Ectodermal cell (in vitro differentiated cells): ENCODE measurements at regions not wholly inside any gene's neighbourhood (a gene's known extent, or its start where the extent isn't known, plus 50 kb on each side); places are given as distances from the start of the nearest gene placed in this dataset.

Experiments used
- H3K27ac ChIP-seq: 2 replicates; pipeline ENCODE4 v1.7.0; 2013; ENCODE audit warnings: mild to moderate bottlenecking, low read depth, low read length; ENCODE audit not compliant: insufficient read depth, poor library complexity, severe bottlenecking
- H3K27me3 ChIP-seq: 2 replicates; pipeline ENCODE4 v1.7.0; 2013; ENCODE audit warnings: mild to moderate bottlenecking, low read length; ENCODE audit not compliant: insufficient read depth, control insufficient read depth, poor library complexity, severe bottlenecking
- H3K36me3 ChIP-seq: one replicate; pipeline ENCODE4 v1.7.0; 2013; ENCODE audit warnings: low read length; ENCODE audit not compliant: control insufficient read depth, insufficient read depth
- H3K4me1 ChIP-seq: one replicate; pipeline ENCODE4 v1.7.0; 2013; ENCODE audit warnings: low read length; ENCODE audit not compliant: control insufficient read depth, insufficient read depth
- H3K4me3 ChIP-seq: 2 replicates; pipeline ENCODE4 v1.7.0; 2013; ENCODE audit warnings: low read depth, low read length, control low read depth; ENCODE audit not compliant: insufficient read depth
- H3K9me3 ChIP-seq: 2 replicates; pipeline ENCODE4 v1.7.0; 2013; ENCODE audit warnings: mild to moderate bottlenecking, low read length, moderate library complexity; ENCODE audit not compliant: control insufficient read depth
- WGBS, 2 experiments: methylation state at CpG; one replicate each; pipeline ENCODE4 v1.1.7; 2013; ENCODE audit warnings: missing lambda C conversion rate in 2 of 2; 5-methylcytosine and 5-hydroxymethylcytosine counted together

DNA sequence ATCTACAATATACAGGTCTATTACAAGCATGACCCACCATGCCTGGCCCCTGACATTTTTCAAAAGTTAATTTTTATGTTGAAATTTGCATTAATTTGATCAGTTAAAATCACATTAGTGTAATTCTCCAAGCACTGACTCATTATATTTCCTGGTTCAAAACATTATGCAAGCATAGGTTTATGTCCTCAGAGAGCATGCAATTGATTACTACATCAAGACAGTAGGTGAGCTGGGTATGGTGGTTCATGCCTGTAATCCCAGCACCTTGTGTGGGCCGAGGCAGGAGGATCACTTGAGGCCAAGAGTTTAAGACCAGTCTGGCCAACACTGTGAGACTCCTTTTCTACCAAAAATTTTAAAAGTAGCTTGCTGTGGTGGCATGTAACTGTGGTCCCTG lies 248.8 kb upstream of the KLHL1 start:
- 80 to 91% methylated on average over 1 of the region's 1 CpG for WGBS, 2 experiments
- Histone ChIP-seq H3K27me3 (no peaks in the 10 kb centered on the region), H3K36me3 (no peaks in the 10 kb centered on the region), H3K4me3 (no peak overlapping the region), H3K27ac (no peak overlapping the region), H3K4me1 (no peaks in the 10 kb centered on the region), H3K9me3 (no peaks in the 10 kb centered on the region)

DNA sequence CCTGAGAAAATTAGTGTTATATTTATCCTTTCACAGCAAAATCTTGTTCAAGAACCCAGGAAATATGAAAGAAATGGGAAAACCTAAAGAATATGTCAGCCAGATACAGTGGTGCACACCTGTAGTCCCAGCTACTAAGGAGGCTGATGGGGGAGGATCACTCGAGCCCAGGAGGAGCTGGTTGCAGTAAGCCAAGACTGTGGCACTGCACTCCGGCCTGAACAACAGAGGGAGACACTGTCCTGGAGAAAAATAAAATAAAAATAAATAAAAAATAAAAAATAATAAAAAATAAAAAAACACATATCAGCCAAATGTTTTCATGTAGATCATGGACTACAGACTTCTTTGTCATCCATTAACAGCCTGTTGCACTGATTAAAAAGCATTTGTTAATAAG lies 244.8 kb upstream of the KLHL1 start:
- Histone ChIP-seq H3K36me3 (no peaks in the 10 kb centered on the region), H3K9me3 (no peaks in the 10 kb centered on the region), H3K4me3 (no peak overlapping the region), H3K4me1 (no peaks in the 10 kb centered on the region), H3K27ac (no peak overlapping the region), H3K27me3 (no peaks in the 10 kb centered on the region)
- WGBS, 2 experiments, result 65 to 80% methylated on average over 1 to 2 of the region's 2 CpGs

DNA sequence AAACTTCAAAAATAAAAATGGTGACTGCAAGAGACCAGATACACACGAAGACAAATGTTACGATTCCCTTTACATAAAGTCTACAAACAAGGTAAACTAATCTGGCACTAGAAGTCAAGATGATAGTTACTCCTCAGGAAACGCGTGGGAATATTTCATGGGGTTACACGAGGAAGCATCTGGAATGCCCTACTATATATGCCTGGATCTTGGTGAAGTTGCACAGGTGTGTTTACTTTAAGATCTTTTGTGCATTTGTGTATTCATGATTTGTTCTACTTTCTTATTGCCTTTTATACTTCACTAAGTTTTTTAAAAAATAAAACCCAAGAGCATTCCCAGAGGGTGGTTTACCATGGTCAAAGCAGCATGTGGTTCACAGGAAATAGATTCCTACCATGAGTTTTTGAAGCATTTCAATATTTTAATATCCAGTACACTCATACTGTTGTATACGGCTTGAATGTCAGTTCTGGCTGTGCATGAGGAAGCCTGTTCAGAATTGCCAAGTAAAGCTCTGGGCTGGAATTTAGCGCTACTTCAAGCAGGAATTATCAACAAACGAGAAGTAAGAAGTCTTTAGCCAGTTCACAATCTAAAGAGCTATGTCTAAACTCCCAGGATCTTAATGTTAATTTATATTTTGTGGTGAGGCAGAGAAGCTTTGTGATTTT lies 239.8 kb upstream of the KLHL1 start:
- WGBS, 2 experiments, result 94 to 95% methylated on average over 7 to 8 of the region's 8 CpGs
- Histone ChIP-seq H3K27ac (no peak overlapping the region), H3K4me1 (no peaks in the 10 kb centered on the region), H3K27me3 (no peaks in the 10 kb centered on the region), H3K4me3 (no peak overlapping the region), H3K9me3 (no peaks in the 10 kb centered on the region), H3K36me3 (no peaks in the 10 kb centered on the region)

DNA sequence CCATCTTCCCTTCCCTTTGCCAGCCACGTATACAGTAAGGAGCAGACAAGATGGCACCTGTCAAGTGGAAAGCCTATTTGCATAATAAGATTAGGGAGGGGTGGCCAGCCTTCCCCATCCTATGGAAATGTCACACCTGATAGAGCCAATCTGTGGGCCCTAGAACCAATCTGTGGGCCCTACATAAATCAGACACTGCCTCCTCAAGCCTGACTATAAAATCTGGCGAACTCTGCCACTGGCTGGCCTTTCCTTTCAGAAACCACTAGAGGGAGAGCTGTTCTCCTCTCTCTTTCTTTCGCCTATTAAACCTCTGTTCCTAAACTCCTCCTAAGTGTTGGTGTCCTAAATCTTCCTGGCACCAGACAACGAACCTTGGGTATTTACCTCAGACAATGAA lies 231.5 kb upstream of the KLHL1 start:
- Histone ChIP-seq H3K27ac (no peak overlapping the region), H3K9me3 (no peaks in the 10 kb centered on the region), H3K4me1 (no peaks in the 10 kb centered on the region), H3K4me3 (no peak overlapping the region), H3K27me3 (no peaks in the 10 kb centered on the region), H3K36me3 (no peaks in the 10 kb centered on the region)
- 50 to 61% methylated on average over 2 to 4 of the region's 4 CpGs for WGBS, 2 experiments

DNA sequence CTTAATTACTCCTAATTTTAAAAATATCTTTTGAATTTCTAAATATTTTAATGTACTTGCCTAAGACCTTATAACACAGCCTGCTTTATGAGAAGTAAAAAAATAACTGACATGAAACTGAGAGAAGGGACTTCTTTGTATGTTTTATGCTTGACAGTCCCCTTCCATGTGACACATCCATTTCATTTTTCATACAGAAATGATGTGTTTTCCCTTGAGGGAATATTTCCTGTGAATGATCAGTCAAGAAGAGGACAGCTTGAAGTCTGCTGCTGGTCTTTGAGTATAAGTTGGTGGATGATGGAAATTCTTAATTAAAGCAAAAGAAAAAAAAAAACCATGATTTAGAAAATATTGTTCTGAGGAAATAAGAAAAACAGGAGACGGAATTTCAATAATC lies 230.4 kb upstream of the KLHL1 start:
- no peak overlapping the region for H3K4me3 ChIP-seq
- no peaks in the 10 kb centered on the region for H3K36me3 ChIP-seq

GRCh38 chr13:70336866-70337265 lies 228.6 kb upstream of the KLHL1 start:
- Histone ChIP-seq H3K4me3 (no peak overlapping the region), H3K27ac (no peak overlapping the region), H3K27me3 (no peaks in the 10 kb centered on the region), H3K4me1 (no peaks in the 10 kb centered on the region), H3K9me3 (no peaks in the 10 kb centered on the region), H3K36me3 (no peaks in the 10 kb centered on the region)
- 89 to 93% methylated on average over 2 to 3 of the region's 3 CpGs for WGBS, 2 experiments

More for the DNA sequence above, 230.4 kb upstream of the KLHL1 start:
- Histone ChIP-seq H3K27me3 (no peaks in the 10 kb centered on the region), H3K4me1 (no peaks in the 10 kb centered on the region), H3K27ac (no peak overlapping the region), H3K9me3 (no peaks in the 10 kb centered on the region)
- no CpG with 5 or more reads among the region's 1 CpG for WGBS, 2 experiments

DNA sequence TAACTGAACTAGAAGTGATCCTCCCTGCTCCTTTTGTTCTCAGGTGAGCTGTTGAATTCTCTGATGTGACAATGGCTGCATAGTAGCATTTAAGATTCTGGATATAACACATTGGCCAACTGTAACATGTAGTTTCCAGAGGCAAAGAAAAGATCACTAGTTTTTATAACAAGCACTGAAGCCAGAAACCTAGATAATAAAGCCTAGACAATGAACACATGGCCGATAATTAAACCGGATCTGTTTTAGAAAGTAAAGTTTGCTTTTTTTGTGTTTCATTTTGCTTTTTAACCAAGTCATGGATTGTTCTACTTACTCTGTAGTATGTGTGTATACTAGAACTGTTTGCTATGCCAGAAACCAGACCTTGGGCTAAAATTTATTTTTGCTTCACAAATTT lies 225.5 kb upstream of the KLHL1 start:
- Histone ChIP-seq H3K9me3 (no peaks in the 10 kb centered on the region), H3K27me3 (no peaks in the 10 kb centered on the region), H3K4me1 (no peaks in the 10 kb centered on the region), H3K36me3 (no peaks in the 10 kb centered on the region), H3K4me3 (no peak overlapping the region), H3K27ac (no peak overlapping the region)
- 97 to 100% methylated on average over 2 of the region's 2 CpGs for WGBS, 2 experiments

- no peak overlapping the region for H3K27ac ChIP-seq
- H3K27me3 ChIP-seq, result no peaks in the 10 kb centered on the region
- H3K36me3 ChIP-seq, result no peaks in the 10 kb centered on the region
- WGBS, 2 experiments, result no CpG with 5 or more reads among the region's 2 CpGs
- H3K9me3 ChIP-seq, result no peaks in the 10 kb centered on the region
- H3K4me3 ChIP-seq, result no peak overlapping the region
- no peaks in the 10 kb centered on the region for H3K4me1 ChIP-seq
Observed at GRCh38 chr13:70330697-70331361, 222.6 kb upstream of the KLHL1 start.

DNA sequence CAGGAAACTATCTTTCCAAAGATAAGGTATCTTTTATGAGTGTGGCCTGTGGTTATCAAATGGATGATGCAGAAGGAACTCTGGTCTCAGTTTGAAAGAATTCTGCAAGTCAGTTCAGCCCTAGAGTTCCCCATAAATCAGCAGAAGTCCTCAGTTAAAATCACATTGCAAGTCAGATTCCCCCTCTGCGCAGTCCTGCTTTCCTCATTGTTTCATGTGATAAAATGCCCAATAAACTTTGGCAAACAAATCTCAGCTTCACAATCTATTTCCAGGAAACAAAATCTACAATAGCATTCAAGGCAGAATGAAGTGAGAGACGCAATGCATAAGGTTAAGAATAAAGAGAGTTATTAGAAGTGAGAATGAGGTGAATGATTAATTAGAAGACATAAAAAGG lies 216.3 kb upstream of the KLHL1 start:
- Histone ChIP-seq H3K27me3 (no peaks in the 10 kb centered on the region), H3K4me3 (no peak overlapping the region), H3K4me1 (no peaks in the 10 kb centered on the region), H3K9me3 (no peaks in the 10 kb centered on the region), H3K36me3 (no peaks in the 10 kb centered on the region), H3K27ac (no peak overlapping the region)
- WGBS, 2 experiments, result 96 to 100% methylated on average over 1 to 2 of the region's 2 CpGs

GRCh38 chr13:70311191-70311590 lies 202.9 kb upstream of the KLHL1 start:
- Histone ChIP-seq H3K36me3 (no peaks in the 10 kb centered on the region), H3K4me3 (no peak overlapping the region), H3K9me3 (no peaks in the 10 kb centered on the region), H3K27ac (no peak overlapping the region), H3K4me1 (no peaks in the 10 kb centered on the region), H3K27me3 (no peaks in the 10 kb centered on the region)
- WGBS, 2 experiments, result 97 to 100% methylated on average over 2 of the region's 2 CpGs
